Stimulated activated CD4-positive, alpha-beta T cell treated with anti-CD3 and anti-CD28 coated beads, TNF-alpha, amount 100 ng/mL, for 24 hours (primary cell): ENCODE measurements at regions not wholly inside any gene's neighbourhood (a gene's known extent, or its start where the extent isn't known, plus 50 kb on each side); places are given as distances from the start of the nearest gene placed in this dataset.

ENCODE experiments used
- DNase-seq, 3 experiments: peaks; one replicate each; pipeline ENCODE4 v3.0.0-alpha.2; 2020; ENCODE audit warnings: low read depth in 3 of 3

GRCh38 chr17:33514369-33514768, 221.3 kb upstream of the ASIC2 start:
- no peak for DNase-seq

- DNase-seq = no peak
Measured at GRCh38 chr17:33515974-33516373, 222.9 kb upstream of the ASIC2 start.

- DNase-seq = no peak
Measured at GRCh38 chr17:33516645-33517044, 223.6 kb upstream of the ASIC2 start.

- DNase-seq = no peak
Measured at GRCh38 chr17:33517746-33518145, 224.7 kb upstream of the ASIC2 start.

GRCh38 chr17:33519692-33520091, 226.6 kb upstream of the ASIC2 start:
- DNase-seq = no peak

- peak; percentile 5 to 50 (median 13) for DNase-seq
Measured at GRCh38 chr17:33520426-33521330, 227.6 kb upstream of the ASIC2 start.

GRCh38 chr17:33521784-33522183, 228.7 kb upstream of the ASIC2 start:
- DNase-seq = no peak

GRCh38 chr17:33522623-33523022, 229.5 kb upstream of the ASIC2 start:
- no peak for DNase-seq

GRCh38 chr17:33523577-33523981, 230.5 kb upstream of the ASIC2 start:
- no peak for DNase-seq

GRCh38 chr17:33525186-33525585, 232.1 kb upstream of the ASIC2 start:
- no peak for DNase-seq

- no peak for DNase-seq
Measured at GRCh38 chr17:33526717-33527116, 233.6 kb upstream of the ASIC2 start.

GRCh38 chr17:33527290-33527689, 234.2 kb upstream of the ASIC2 start:
- no peak for DNase-seq

GRCh38 chr17:33528846-33529245, 235.8 kb upstream of the ASIC2 start:
- DNase-seq = no peak

- no peak for DNase-seq
Measured at GRCh38 chr17:33529816-33530215, 236.7 kb upstream of the ASIC2 start.

- DNase-seq = no peak
Measured at GRCh38 chr17:33531311-33531710, 238.2 kb upstream of the ASIC2 start.

- DNase-seq = no peak
Measured at GRCh38 chr17:33534087-33534486, 241.0 kb upstream of the ASIC2 start.

- DNase-seq = no peak
Measured at GRCh38 chr17:33545124-33545523, 252.0 kb upstream of the ASIC2 start.

GRCh38 chr17:33550261-33550660, 257.2 kb upstream of the ASIC2 start:
- DNase-seq = no peak

GRCh38 chr17:33551075-33551474, 258.0 kb upstream of the ASIC2 start:
- DNase-seq = no peak

GRCh38 chr17:33551911-33552310, 258.8 kb upstream of the ASIC2 start:
- no peak for DNase-seq

- no peak for DNase-seq
Measured at GRCh38 chr17:33560165-33560564, 267.1 kb upstream of the ASIC2 start.

GRCh38 chr17:33560871-33561270, 267.8 kb upstream of the ASIC2 start:
- no peak for DNase-seq

- DNase-seq = no peak
Measured at GRCh38 chr17:33561569-33562334, 268.7 kb upstream of the ASIC2 start.
